H1 (cell line): ENCODE measurements at regions not wholly inside any gene's neighbourhood (a gene's known extent, or its start where the extent isn't known, plus 50 kb on each side); places are given as distances from the start of the nearest gene placed in this dataset.

Source experiments
- CTCF ChIA-PET: fragments of 300-600 bp; sonication (Branson Sonifier 250); formaldehyde crosslinking; loops from one replicate; lab custom pipeline; 2021; ENCODE audit not compliant: partially characterized antibody; lab: Charles Lee
- POLR2A ChIA-PET: fragments of 300-600 bp; sonication (Branson Sonifier 250); formaldehyde crosslinking; loops from one replicate; lab custom pipeline; 2021; ENCODE audit warnings: inconsistent platforms; ENCODE audit not compliant: partially characterized antibody; lab: Charles Lee
- DNase-seq, 2 experiments: peaks; one replicate each; pipeline versions ENCODE4 v3.0.0 to v3.0.0-alpha.2; 2010 to 2022; ENCODE audit warnings: low spot score in 2 of 2, low read depth in 1 of 2, mixed read lengths in 1 of 2
- FAIRE-seq: peaks from 2 replicates; lab custom pipeline; 2011; peaks lifted over from hg19 to GRCh38; lab: Jason Lieb, UNC
- H2AFZ ChIP-seq: 2 replicates; pipeline ENCODE4 v1.8.1; 2012; ENCODE audit warnings: low read length, inconsistent platforms
- H2AK5ac ChIP-seq: 2 replicates; pipeline ENCODE4 v1.6.1; 2013; ENCODE audit warnings: low read depth, low read length
- H2BK120ac ChIP-seq: replicated peaks from 2 replicates; pipeline ENCODE3; 2013; ENCODE audit warnings: low read depth, low read length, inconsistent platforms
- H2BK12ac ChIP-seq: 2 replicates; pipeline ENCODE4 v1.6.1; 2013; ENCODE audit warnings: low read depth, low read length
- H2BK15ac ChIP-seq: 2 replicates; pipeline ENCODE4 v1.6.1; 2013; ENCODE audit warnings: low read length
- H2BK20ac ChIP-seq: 2 replicates; pipeline ENCODE4 v1.6.1; 2013; ENCODE audit warnings: low read length
- H2BK5ac ChIP-seq: 2 replicates; pipeline ENCODE4 v1.6.1; 2013; ENCODE audit warnings: low read depth, low read length
- H3K14ac ChIP-seq: 2 replicates; pipeline ENCODE4 v1.6.1; 2013; ENCODE audit warnings: inconsistent platforms; ENCODE audit not compliant: insufficient read length
- H3K18ac ChIP-seq: 2 replicates; pipeline ENCODE4 v1.6.1; 2013; ENCODE audit warnings: low read length; ENCODE audit errors: extremely low read depth
- H3K23ac ChIP-seq: 2 replicates; pipeline ENCODE4 v1.6.1; 2013; ENCODE audit warnings: inconsistent platforms; ENCODE audit not compliant: insufficient read length
- H3K23me2 ChIP-seq: 2 replicates; pipeline ENCODE4 v1.6.1; 2013; ENCODE audit warnings: low read depth, low read length
- H3K27ac ChIP-seq: 2 replicates; pipeline ENCODE4 v1.6.1; 2011; ENCODE audit warnings: low read depth, low read length, inconsistent platforms
- H3K27me3 ChIP-seq, 4 experiments: replicated peaks in 1 of 4; 1 replicate in 1 of 4; 2 replicates in 3 of 4; pipeline versions ENCODE4 v1.6.1 to v1.8.1; 2011 to 2013; ENCODE audit warnings: low read length in 3 of 4, mild to moderate bottlenecking in 3 of 4, inconsistent platforms in 2 of 4, mixed read lengths in 2 of 4, moderate library complexity in 1 of 4; ENCODE audit not compliant: control insufficient read depth in 3 of 4, insufficient read depth in 3 of 4; ENCODE audit errors: extremely low read depth in 1 of 4
- H3K36me3 ChIP-seq, 4 experiments: 2 replicates each; pipeline versions ENCODE4 v1.6.1 to v1.8.1; 2011 to 2013; ENCODE audit warnings: mild to moderate bottlenecking in 4 of 4, low read length in 3 of 4, moderate library complexity in 2 of 4, control low read depth in 1 of 4, inconsistent platforms in 1 of 4; ENCODE audit not compliant: insufficient read depth in 4 of 4, control insufficient read depth in 2 of 4
- H3K4ac ChIP-seq: replicated peaks from 2 replicates; pipeline ENCODE3; 2013; ENCODE audit warnings: low read length, low read depth, mixed read lengths, inconsistent platforms; ENCODE audit not compliant: insufficient read length
- H3K4me1 ChIP-seq, 4 experiments: replicated peaks in 1 of 4; 1 replicate in 1 of 4; 2 replicates in 3 of 4; pipeline versions ENCODE4 v1.6.1 to v1.8.1; 2011 to 2013; ENCODE audit warnings: low read length in 3 of 4, inconsistent platforms in 2 of 4, mixed read lengths in 1 of 4; ENCODE audit not compliant: insufficient read depth in 4 of 4, control insufficient read depth in 3 of 4
- H3K4me2 ChIP-seq, 2 experiments: 2 replicates each; pipeline versions ENCODE4 v1.6.1 to v1.8.1; 2011 to 2013; ENCODE audit warnings: low read depth in 2 of 2, low read length in 2 of 2, control low read depth in 1 of 2, inconsistent platforms in 1 of 2, mild to moderate bottlenecking in 1 of 2; ENCODE audit not compliant: insufficient read depth in 1 of 2
- H3K4me3 ChIP-seq, 4 experiments: fragments of 200-600, 300-600 bp in 1 of 4; sonication (generic), shearing (Covaris generic), sonication (Bioruptor Twin) in 1 of 4; 2 replicates each; pipeline versions ENCODE4 v1.5.1 to v1.8.1; 2011 to 2016; ENCODE audit warnings: low read length in 4 of 4, low read depth in 3 of 4, control low read depth in 2 of 4, inconsistent platforms in 2 of 4, mild to moderate bottlenecking in 2 of 4, mixed read lengths in 1 of 4, moderate library complexity in 1 of 4; ENCODE audit not compliant: insufficient read depth in 2 of 4; ENCODE audit errors: extremely low read depth in 1 of 4
- H3K56ac ChIP-seq: replicated peaks from 2 replicates; pipeline ENCODE3; 2013; ENCODE audit warnings: low read depth, mild to moderate bottlenecking, mixed read lengths, low read length, inconsistent platforms; ENCODE audit not compliant: insufficient read length
- H3K79me1 ChIP-seq: 2 replicates; pipeline ENCODE4 v1.6.1; 2013; ENCODE audit warnings: low read depth, low read length, control low read depth
- H3K79me2 ChIP-seq, 2 experiments: 2 replicates each; pipeline versions ENCODE4 v1.6.1 to v1.8.1; 2012 to 2013; ENCODE audit warnings: low read length in 2 of 2, mild to moderate bottlenecking in 2 of 2, inconsistent platforms in 1 of 2; ENCODE audit not compliant: insufficient read depth in 2 of 2, control insufficient read depth in 1 of 2
- H3K9ac ChIP-seq, 4 experiments: replicated peaks in 1 of 4; 1 replicate in 1 of 4; 2 replicates in 3 of 4; pipeline versions ENCODE4 v1.6.1 to v1.8.1; 2011 to 2013; ENCODE audit warnings: low read depth in 3 of 4, low read length in 3 of 4, control low read depth in 2 of 4, mild to moderate bottlenecking in 2 of 4, moderate library complexity in 2 of 4, inconsistent platforms in 1 of 4; ENCODE audit errors: extremely low read depth in 1 of 4
- H3K9me3 ChIP-seq, 2 experiments: 2 replicates each; pipeline versions ENCODE4 v1.6.1 to v1.8.1; 2012 to 2013; ENCODE audit warnings: mild to moderate bottlenecking in 2 of 2, moderate library complexity in 2 of 2, control low read depth in 1 of 2, inconsistent platforms in 1 of 2, low read depth in 1 of 2, low read length in 1 of 2, mixed read lengths in 1 of 2; ENCODE audit not compliant: insufficient read depth in 2 of 2
- H4K20me1 ChIP-seq, 2 experiments: replicated peaks in 1 of 2; 2 replicates each; pipeline versions ENCODE3 to v1.8.1; 2011 to 2013; ENCODE audit warnings: inconsistent platforms in 2 of 2, low read length in 2 of 2, mild to moderate bottlenecking in 1 of 2; ENCODE audit not compliant: insufficient read depth in 2 of 2, control insufficient read depth in 1 of 2
- H4K5ac ChIP-seq: 2 replicates; pipeline ENCODE4 v1.6.1; 2013; ENCODE audit warnings: low read length, low read depth, mixed read lengths, inconsistent platforms; ENCODE audit not compliant: insufficient read length
- H4K8ac ChIP-seq: 2 replicates; pipeline ENCODE4 v1.8.0; 2013; ENCODE audit warnings: mild to moderate bottlenecking, moderate library complexity, low read length, inconsistent platforms; ENCODE audit not compliant: insufficient read depth; ENCODE audit errors: extremely low read depth
- H4K91ac ChIP-seq: replicated peaks from 2 replicates; pipeline ENCODE3; 2013; ENCODE audit warnings: low read length, mixed read lengths, inconsistent platforms; ENCODE audit not compliant: insufficient read length
- EGR1 ChIP-seq: IDR thresholded peaks from 2 replicates; pipeline ENCODE4 v1.6.1; 2011; ENCODE audit warnings: low read depth, low read length, borderline replicate concordance
- EP300 ChIP-seq, 2 experiments: IDR thresholded peaks; 1 replicate in 1 of 2; 2 replicates in 1 of 2; pipeline ENCODE4 v1.6.1; 2011 to 2012; ENCODE audit warnings: low read depth in 2 of 2, low read length in 2 of 2, mild to moderate bottlenecking in 2 of 2, borderline replicate concordance in 1 of 2, inconsistent platforms in 1 of 2, moderate library complexity in 1 of 2
- JUN ChIP-seq: IDR thresholded peaks from 2 replicates; pipeline ENCODE4 v1.6.1; 2011; ENCODE audit warnings: low read depth, mild to moderate bottlenecking, improper control_type of control experiment, low read length
- RNF2 ChIP-seq: fragments of 200-900, 300-1000 bp; sonication (generic); IDR thresholded peaks from 2 replicates; pipeline ENCODE4 v1.7.1; 2016; ENCODE audit warnings: borderline replicate concordance, low read depth, mild to moderate bottlenecking, antibody characterized with exemption, low read length; ENCODE audit not compliant: poor library complexity, severe bottlenecking; ENCODE audit errors: missing control alignments
- SIX5 ChIP-seq: IDR thresholded peaks from 2 replicates; pipeline ENCODE4 v1.6.1; 2011; ENCODE audit warnings: mild to moderate bottlenecking, low read depth, low read length
- WGBS, 2 experiments: shearing (Covaris generic) in 1 of 2; methylation state at CpG; one replicate each; pipeline versions ENCODE4 v1.1.6 to v1.1.7; 2013 to 2015; ENCODE audit warnings: low lambda C conversion rate in 2 of 2, mixed read lengths in 2 of 2, inconsistent platforms in 1 of 2, low coverage in 1 of 2, missing lambda C conversion rate in 1 of 2; ENCODE audit not compliant: insufficient replicate concordance in 2 of 2, insufficient coverage in 1 of 2, insufficient read length in 1 of 2; ENCODE audit errors: extremely low coverage in 1 of 2, missing lambda C conversion rate in 1 of 2; 5-methylcytosine and 5-hydroxymethylcytosine counted together
- TF ChIP-seq, protein P1 (sequence below): IDR thresholded peaks from 2 replicates; pipeline ENCODE4 v1.6.1; 2012; ENCODE audit warnings: low read length, inconsistent platforms

- Histone ChIP-seq H3K23ac (no peak overlapping the region), H3K9ac (no peak overlapping the region), H3K79me2 (no peaks in the 10 kb centered on the region), H4K8ac (no peak overlapping the region), H3K9me3 (no peaks in the 10 kb centered on the region), H3K4me3 (no peak overlapping the region), H2BK12ac (no peak overlapping the region), H3K4ac (no peak overlapping the region), H4K5ac (no peak overlapping the region), H3K27me3 (no peaks in the 10 kb centered on the region), H3K14ac (no peak overlapping the region), H2BK15ac (no peak overlapping the region), H3K27ac (no peak overlapping the region), H2AK5ac (no peak overlapping the region), H2BK120ac (no peak overlapping the region), H3K79me1 (no peaks in the 10 kb centered on the region), H2BK20ac (0 out of 2 replicates have a peak overlapping the region, but pooled peaks have one; percentile 73), H3K4me2 (no peak overlapping the region), H3K36me3 (no peaks in the 10 kb centered on the region), H2BK5ac (no peak overlapping the region), H3K4me1 (peaks cover 0 to 14% (median 13%) of the 10 kb centered on the region in 4 experiments; a peak in 5 of 7 replicates), H4K20me1 (no peaks in the 10 kb centered on the region), H2AFZ (no peak overlapping the region), H3K23me2 (no peaks in the 10 kb centered on the region), H3K56ac (no peak overlapping the region), H3K18ac (no peak overlapping the region), H4K91ac (no peak overlapping the region)
- DNase-seq (no peak), FAIRE-seq (no peak)
- ChIA-PET POLR2A (no interaction called here), CTCF (interaction anchor here (0.6 to 6.6 kb wide), 2 partner anchors 22 to 37 kb away, joined by 3 to 27 read pairs; no protein-coding TSS in a partner anchor)
- TF ChIP-seq, protein P1, sequence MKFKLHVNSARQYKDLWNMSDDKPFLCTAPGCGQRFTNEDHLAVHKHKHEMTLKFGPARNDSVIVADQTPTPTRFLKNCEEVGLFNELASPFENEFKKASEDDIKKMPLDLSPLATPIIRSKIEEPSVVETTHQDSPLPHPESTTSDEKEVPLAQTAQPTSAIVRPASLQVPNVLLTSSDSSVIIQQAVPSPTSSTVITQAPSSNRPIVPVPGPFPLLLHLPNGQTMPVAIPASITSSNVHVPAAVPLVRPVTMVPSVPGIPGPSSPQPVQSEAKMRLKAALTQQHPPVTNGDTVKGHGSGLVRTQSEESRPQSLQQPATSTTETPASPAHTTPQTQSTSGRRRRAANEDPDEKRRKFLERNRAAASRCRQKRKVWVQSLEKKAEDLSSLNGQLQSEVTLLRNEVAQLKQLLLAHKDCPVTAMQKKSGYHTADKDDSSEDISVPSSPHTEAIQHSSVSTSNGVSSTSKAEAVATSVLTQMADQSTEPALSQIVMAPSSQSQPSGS = no peak
- no peak for TF ChIP-seq SIX5
- TF ChIP-seq RNF2 = no peak
- TF ChIP-seq EP300 (IDR thresholded peaks at IDR 0.05; ENCODE audit: borderline replicate concordance in 1 of 2, low read depth in 2 of 2, low read length in 2 of 2) = no peak
- no peak for TF ChIP-seq JUN
- TF ChIP-seq EGR1 = no peak
- 89% methylated on average over 3 of the region's 3 CpGs; no CpG with 5 or more reads in 1 of the 2 experiments for WGBS, 2 experiments
Observed at GRCh38 chr12:105742567-105742874, 396.2 kb downstream of the NUAK1 start.
